Stimulated activated CD4-positive, alpha-beta T cell treated with anti-CD3 and anti-CD28 coated beads, Interleukin-1b, Interleukin-23, amount 100 ng/mL, for 1 hour (primary cell): ENCODE measurements at regions not wholly inside any gene's neighbourhood (a gene's known extent, or its start where the extent isn't known, plus 50 kb on each side); places are given as distances from the start of the nearest gene placed in this dataset.
"Not testable (repeated sequence)": the region's sequence is repeated elsewhere in the genome, so short reads cannot be mapped to it uniquely, and the experiment has no call there.

Experiments used
- DNase-seq, 2 donors: peaks; one replicate each; pipeline ENCODE4 v3.0.0-alpha.2; 2020; ENCODE audit warnings: low read depth in 2 of 2

GRCh38 chr2:18312818-18313217 is 247.6 kb downstream of the RDH14 start:
- DNase-seq = no peak

- DNase-seq = no peak
These were observed 248.8 kb downstream of the RDH14 start for GRCh38 chr2:18311420-18312195.

GRCh38 chr2:18309627-18310026 is 250.8 kb downstream of the RDH14 start:
- DNase-seq = no peak

GRCh38 chr2:18309188-18309587 is 251.3 kb downstream of the RDH14 start:
- no peak for DNase-seq

- DNase-seq = no peak
These were observed 255.6 kb downstream of the RDH14 start for GRCh38 chr2:18304849-18305248.

- DNase-seq = no peak
These were observed 258.9 kb downstream of the RDH14 start for GRCh38 chr2:18301421-18302139.

- no peak for DNase-seq
These were observed 260.8 kb downstream of the RDH14 start for GRCh38 chr2:18299423-18300212.

- no peak for DNase-seq
These were observed 262.9 kb downstream of the RDH14 start for GRCh38 chr2:18297534-18298058.

GRCh38 chr2:18290386-18290785 is 270.1 kb downstream of the RDH14 start:
- no peak for DNase-seq

- no peak for DNase-seq
These were observed 273.6 kb downstream of the RDH14 start for GRCh38 chr2:18286897-18287296.

- no peak for DNase-seq
These were observed 276.1 kb downstream of the RDH14 start for GRCh38 chr2:18284331-18284730.

GRCh38 chr2:18282026-18282425 is 278.4 kb downstream of the RDH14 start:
- DNase-seq = no peak

GRCh38 chr2:18276583-18277075 is 283.8 kb downstream of the RDH14 start:
- DNase-seq = no peak

- DNase-seq = no peak
These were observed 287.2 kb downstream of the RDH14 start for GRCh38 chr2:18273205-18273604.

GRCh38 chr2:18272148-18272494 is 288.3 kb downstream of the RDH14 start:
- no peak for DNase-seq

- no peak for DNase-seq
These were observed 288.9 kb downstream of the RDH14 start for GRCh38 chr2:18271370-18272147.

GRCh38 chr2:18268400-18268799 is 292.1 kb downstream of the RDH14 start:
- no peak for DNase-seq

GRCh38 chr2:18267501-18267900 is 293.0 kb downstream of the RDH14 start:
- DNase-seq = no peak

- not testable (repeated sequence) for DNase-seq
These were observed 293.8 kb downstream of the RDH14 start for GRCh38 chr2:18266699-18267098.

GRCh38 chr2:18265614-18266586 is 294.6 kb downstream of the RDH14 start:
- DNase-seq = no peak
